Colonic mucosa (tissue), 4 donors: ENCODE measurements at regions not wholly inside any gene's neighbourhood (a gene's known extent, or its start where the extent isn't known, plus 50 kb on each side); places are given as distances from the start of the nearest gene placed in this dataset.

Source experiments
- DNase-seq: peaks from one replicate; pipeline ENCODE4 v3.0.0-alpha.2; 2020
- H3K27ac ChIP-seq: fragments of 200-600 bp; one replicate; pipeline ENCODE4 v1.8.0; 2021
- H3K27me3 ChIP-seq: fragments of 200-600 bp; one replicate; pipeline ENCODE4 v1.8.0; 2021
- H3K36me3 ChIP-seq: fragments of 200-600 bp; one replicate; pipeline ENCODE4 v1.8.0; 2021
- H3K4me1 ChIP-seq: fragments of 200-600 bp; one replicate; pipeline ENCODE4 v1.8.0; 2021; ENCODE audit warnings: mild to moderate bottlenecking
- H3K4me3 ChIP-seq: fragments of 200-600 bp; one replicate; pipeline ENCODE4 v1.8.0; 2021
- H3K9ac ChIP-seq, 2 donors: one replicate each; pipeline ENCODE4 v1.7.0; 2013; ENCODE audit warnings: control low read depth in 2 of 2, low read depth in 2 of 2, low read length in 2 of 2
- H3K9me3 ChIP-seq: fragments of 200-600 bp; one replicate; pipeline ENCODE4 v1.8.0; 2021
- intact Hi-C: fragments of 100-400 bp; cut with DNase I; formaldehyde crosslinking; loops from one replicate; pipeline ENCODE4 v1.14.1; 2022
- TF ChIP-seq, protein P1 (sequence below): fragments of 200-600 bp; IDR thresholded peaks from one replicate; pipeline ENCODE4 v1.8.0; 2022; ENCODE audit warnings: antibody characterized with exemption, mild to moderate bottlenecking
- donor health status: healthy.
- donor health status: DM: no; HTN: no; CAD: no.
- donor health status: DM: no; HTN: no; CAD: no.

DNA sequence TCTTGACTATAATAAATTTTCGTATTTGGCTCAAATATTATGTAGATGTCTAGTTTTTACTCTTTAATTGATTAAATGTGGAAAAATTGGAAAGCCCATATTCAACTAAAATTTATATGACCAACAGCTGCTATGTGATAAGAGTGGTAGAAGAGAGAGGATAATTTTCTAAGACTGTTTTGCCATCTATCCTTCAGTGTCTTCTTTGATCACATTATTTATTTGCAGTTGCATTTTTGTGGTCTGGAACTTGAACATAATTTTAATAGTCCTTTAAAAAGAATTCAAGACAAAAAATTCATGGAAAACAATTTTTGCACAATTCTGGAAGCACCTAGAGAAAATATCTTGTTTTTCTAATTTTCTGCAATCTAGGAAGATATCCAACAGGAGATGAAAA lies 213.3 kb upstream of the THBS1 start:
- no peaks in the 10 kb centered on the region for H3K27me3 ChIP-seq
- TF ChIP-seq, protein P1, sequence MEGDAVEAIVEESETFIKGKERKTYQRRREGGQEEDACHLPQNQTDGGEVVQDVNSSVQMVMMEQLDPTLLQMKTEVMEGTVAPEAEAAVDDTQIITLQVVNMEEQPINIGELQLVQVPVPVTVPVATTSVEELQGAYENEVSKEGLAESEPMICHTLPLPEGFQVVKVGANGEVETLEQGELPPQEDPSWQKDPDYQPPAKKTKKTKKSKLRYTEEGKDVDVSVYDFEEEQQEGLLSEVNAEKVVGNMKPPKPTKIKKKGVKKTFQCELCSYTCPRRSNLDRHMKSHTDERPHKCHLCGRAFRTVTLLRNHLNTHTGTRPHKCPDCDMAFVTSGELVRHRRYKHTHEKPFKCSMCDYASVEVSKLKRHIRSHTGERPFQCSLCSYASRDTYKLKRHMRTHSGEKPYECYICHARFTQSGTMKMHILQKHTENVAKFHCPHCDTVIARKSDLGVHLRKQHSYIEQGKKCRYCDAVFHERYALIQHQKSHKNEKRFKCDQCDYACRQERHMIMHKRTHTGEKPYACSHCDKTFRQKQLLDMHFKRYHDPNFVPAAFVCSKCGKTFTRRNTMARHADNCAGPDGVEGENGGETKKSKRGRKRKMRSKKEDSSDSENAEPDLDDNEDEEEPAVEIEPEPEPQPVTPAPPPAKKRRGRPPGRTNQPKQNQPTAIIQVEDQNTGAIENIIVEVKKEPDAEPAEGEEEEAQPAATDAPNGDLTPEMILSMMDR = no peak
- H3K9me3 ChIP-seq = no peaks in the 10 kb centered on the region
- H3K9ac ChIP-seq = no peak overlapping the region
- H3K27ac ChIP-seq = no peak overlapping the region
- no peaks in the 10 kb centered on the region for H3K4me1 ChIP-seq
- no peak for DNase-seq
- intact Hi-C loops = no loop called here
- no peaks in the 10 kb centered on the region for H3K36me3 ChIP-seq
- H3K4me3 ChIP-seq = no peak overlapping the region

DNA sequence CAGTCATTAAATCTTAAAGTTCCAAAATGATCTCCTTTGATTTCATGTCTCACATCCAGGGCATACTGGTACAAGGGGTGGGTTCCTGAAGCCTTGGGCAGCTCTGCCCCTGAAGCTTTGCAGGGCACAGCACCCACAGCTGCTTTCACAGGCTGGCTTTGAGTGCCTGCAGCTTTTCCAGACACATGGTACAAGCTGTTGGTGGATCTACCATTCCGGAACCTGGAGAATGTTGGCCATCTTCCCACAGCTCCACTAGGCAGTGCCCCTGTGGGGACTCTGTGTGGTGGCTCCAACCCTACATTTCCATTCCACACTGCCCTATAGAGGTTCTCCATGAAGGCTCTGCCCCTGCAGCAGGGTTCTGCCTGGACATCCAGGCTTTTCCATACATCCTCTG lies 211.1 kb upstream of the THBS1 start:
- no peaks in the 10 kb centered on the region for H3K4me1 ChIP-seq
- H3K27me3 ChIP-seq = no peaks in the 10 kb centered on the region
- DNase-seq = no peak
- no peak overlapping the region for H3K9ac ChIP-seq
- intact Hi-C loops = no loop called here
- no peak overlapping the region for H3K4me3 ChIP-seq
- no peaks in the 10 kb centered on the region for H3K9me3 ChIP-seq
- H3K27ac ChIP-seq = no peak overlapping the region
- H3K36me3 ChIP-seq = no peaks in the 10 kb centered on the region
- TF ChIP-seq, protein P1 = no peak

DNA sequence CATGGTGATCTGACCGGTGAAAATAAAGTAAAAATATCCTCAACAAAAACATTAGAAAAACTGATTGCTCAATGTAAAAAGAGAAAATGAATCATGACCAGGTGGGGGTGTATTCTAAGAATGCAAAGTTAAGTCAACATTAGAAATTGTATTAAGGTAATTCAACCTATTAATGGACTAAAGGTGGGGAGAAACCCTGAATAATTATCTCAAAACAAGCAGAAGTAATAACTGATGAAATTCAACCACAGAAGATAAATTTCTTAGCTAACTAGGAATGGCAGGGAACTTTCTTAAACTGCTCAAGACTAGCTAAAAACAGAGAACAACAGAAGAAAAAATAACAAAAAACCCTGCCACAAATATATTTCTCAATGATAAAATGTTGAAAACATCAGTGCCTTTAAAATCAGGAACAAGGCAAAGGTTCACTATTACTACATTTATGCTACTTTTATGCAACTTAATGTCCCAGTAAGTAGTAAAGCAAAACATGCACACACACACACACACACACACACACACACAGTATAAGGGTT lies 204.4 kb upstream of the THBS1 start:
- TF ChIP-seq, protein P1 = no peak
- Histone ChIP-seq H3K9ac (no peak overlapping the region), H3K27ac (no peak overlapping the region), H3K4me3 (no peak overlapping the region), H3K9me3 (no peaks in the 10 kb centered on the region), H3K27me3 (no peaks in the 10 kb centered on the region), H3K4me1 (no peaks in the 10 kb centered on the region), H3K36me3 (no peaks in the 10 kb centered on the region)
- intact Hi-C loops = no loop called here
- no peak for DNase-seq

DNA sequence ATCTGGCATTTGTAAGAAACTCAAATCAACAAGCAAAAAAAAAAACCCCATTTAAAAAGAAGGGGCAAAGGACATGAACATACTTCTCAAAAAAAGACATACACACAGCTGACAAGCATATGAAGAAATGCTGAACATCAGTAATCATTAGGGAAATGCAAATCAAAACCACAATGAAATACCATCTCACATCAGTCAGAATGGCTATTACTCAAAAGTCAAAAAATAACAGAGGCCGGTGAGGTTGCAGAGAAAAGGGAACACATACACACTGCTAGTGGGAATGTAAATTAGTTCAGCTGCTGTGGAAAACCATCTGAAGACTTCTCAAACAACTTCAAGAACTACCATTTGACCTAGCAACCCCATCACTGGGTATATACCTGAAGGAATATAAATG lies 199.4 kb upstream of the THBS1 start:
- TF ChIP-seq, protein P1 = no peak
- intact Hi-C loops = no loop called here
- no peaks in the 10 kb centered on the region for H3K9me3 ChIP-seq

DNA sequence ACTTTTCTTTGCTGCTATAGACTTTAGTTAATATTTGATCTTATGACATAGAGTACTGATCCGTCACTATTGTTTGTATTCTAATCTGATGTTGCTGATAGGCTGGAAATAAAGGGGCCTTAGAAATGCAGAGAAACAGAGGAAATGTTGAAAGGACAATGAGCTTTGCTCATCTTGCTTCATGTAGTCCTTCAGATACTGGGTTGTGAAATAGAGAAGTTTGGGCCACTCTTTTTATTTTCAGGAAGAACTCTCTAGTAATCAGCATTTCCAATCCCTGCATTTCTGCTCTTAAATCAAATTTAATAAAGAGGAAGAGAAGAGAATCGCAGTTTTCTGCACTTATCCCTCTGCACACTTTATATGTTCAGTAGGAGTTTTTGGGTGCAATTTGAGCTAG lies 192.8 kb upstream of the THBS1 start:
- H3K9me3 ChIP-seq = no peaks in the 10 kb centered on the region
- intact Hi-C loops = no loop called here
- no peak overlapping the region for H3K4me3 ChIP-seq
- no peak for DNase-seq
- TF ChIP-seq, protein P1 = no peak
- H3K27me3 ChIP-seq = no peaks in the 10 kb centered on the region
- no peak overlapping the region for H3K9ac ChIP-seq
- no peaks in the 10 kb centered on the region for H3K36me3 ChIP-seq
- H3K27ac ChIP-seq = no peak overlapping the region
- H3K4me1 ChIP-seq = peaks cover 2% of the 10 kb centered on the region

More for the DNA sequence above, 199.4 kb upstream of the THBS1 start:
- H3K9ac ChIP-seq = no peak overlapping the region
- no peak for DNase-seq
- no peak overlapping the region for H3K27ac ChIP-seq
- no peaks in the 10 kb centered on the region for H3K27me3 ChIP-seq
- no peaks in the 10 kb centered on the region for H3K36me3 ChIP-seq
- H3K4me1 ChIP-seq = no peaks in the 10 kb centered on the region
- no peak overlapping the region for H3K4me3 ChIP-seq

DNA sequence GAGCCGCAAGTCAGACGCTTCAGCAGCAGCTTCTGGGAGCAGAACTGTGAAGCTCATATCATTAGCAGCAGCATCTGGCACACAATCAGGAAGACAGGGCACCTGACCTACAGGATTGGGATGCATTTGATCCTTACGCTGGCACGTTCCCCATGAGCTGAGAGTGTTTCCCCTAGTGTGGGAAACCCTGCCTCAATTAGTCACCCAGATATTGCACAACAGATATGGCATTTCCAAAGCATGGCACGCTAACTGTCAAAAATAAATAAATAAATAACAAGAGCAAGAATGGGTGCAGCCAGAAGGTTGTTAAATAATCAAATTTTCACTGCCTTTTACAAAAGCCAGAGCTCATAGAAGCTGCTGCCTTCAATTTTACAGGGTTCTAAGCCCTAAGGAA lies 189.6 kb upstream of the THBS1 start:
- intact Hi-C loops = no loop called here
- H3K4me3 ChIP-seq = no peak overlapping the region
- no peaks in the 10 kb centered on the region for H3K9me3 ChIP-seq
- peaks cover 9% of the 10 kb centered on the region for H3K4me1 ChIP-seq
- TF ChIP-seq, protein P1 = no peak
- no peak overlapping the region for H3K27ac ChIP-seq
- no peak overlapping the region for H3K9ac ChIP-seq
- DNase-seq = no peak
- no peaks in the 10 kb centered on the region for H3K27me3 ChIP-seq
- H3K36me3 ChIP-seq = no peaks in the 10 kb centered on the region
